RWPE2 (cell line): ENCODE measurements at regions not wholly inside any gene's neighbourhood (a gene's known extent, or its start where the extent isn't known, plus 50 kb on each side); places are given as distances from the start of the nearest gene placed in this dataset.
A peak's percentile ranks its signal among the peaks of the same experiment; 100 is the strongest.
"Not testable (repeated sequence)": the region's sequence is repeated elsewhere in the genome, so short reads cannot be mapped to it uniquely, and the experiment has no call there.

Experiments used
- ATAC-seq: fragments of 200-7000 bp; cut with Tn5 transposase; 3 replicates; pipeline ENCODE4 v1.9.1; 2021; ENCODE audit warnings: low read depth
- DNase-seq: peaks from one replicate; pipeline ENCODE4 v3.0.0-alpha.2; 2020; ENCODE audit warnings: low spot score
- H3K27ac ChIP-seq: fragments of 450-650 bp; 2 replicates; pipeline ENCODE4 v1.5.1; 2017; ENCODE audit warnings: mild to moderate bottlenecking; ENCODE audit not compliant: poor library complexity, severe bottlenecking
- H3K27me3 ChIP-seq: fragments of 250-450 bp; sonication (Bioruptor Pico); 2 replicates; pipeline ENCODE4 v1.5.1; 2021; ENCODE audit warnings: mild to moderate bottlenecking, moderate library complexity; ENCODE audit not compliant: insufficient read depth, poor library complexity, severe bottlenecking
- H3K36me3 ChIP-seq: fragments of 250-450 bp; sonication (Bioruptor Pico); 2 replicates; pipeline ENCODE4 v1.5.1; 2020; ENCODE audit warnings: low read depth, mild to moderate bottlenecking, moderate library complexity
- H3K4me1 ChIP-seq: fragments of 250-450 bp; sonication (Bioruptor Pico); 2 replicates; pipeline ENCODE4 v1.5.1; 2021; ENCODE audit warnings: mild to moderate bottlenecking, moderate library complexity; ENCODE audit not compliant: insufficient read depth, poor library complexity, severe bottlenecking
- H3K4me3 ChIP-seq: fragments of 250-450 bp; sonication (Bioruptor Pico); 2 replicates; pipeline ENCODE4 v1.5.1; 2021; ENCODE audit warnings: mild to moderate bottlenecking, moderate library complexity; ENCODE audit not compliant: severe bottlenecking
- H3K9me3 ChIP-seq: fragments of 250-450 bp; sonication (Bioruptor Pico); 2 replicates; pipeline ENCODE4 v1.5.1; 2021; ENCODE audit warnings: mild to moderate bottlenecking, moderate library complexity; ENCODE audit not compliant: severe bottlenecking
- CTCF ChIP-seq: fragments of 450-650 bp; IDR thresholded peaks from one replicate; pipeline ENCODE4 v1.5.1; 2017; ENCODE audit warnings: mild to moderate bottlenecking, moderate library complexity; ENCODE audit not compliant: poor library complexity, severe bottlenecking

GRCh38 chr18:49690312-49690711, 123.0 kb downstream of the ACAA2 start:
- no peaks in the 10 kb centered on the region for H3K27me3 ChIP-seq
- peaks cover 29% of the 10 kb centered on the region for H3K4me1 ChIP-seq
- no peaks in the 10 kb centered on the region for H3K36me3 ChIP-seq
- no peak for TF ChIP-seq CTCF
- ATAC-seq: peak; percentile 66
- no peak overlapping the region for H3K4me3 ChIP-seq
- DNase-seq: no peak
- H3K27ac ChIP-seq: peak overlapping the region; percentile 96
- no peaks in the 10 kb centered on the region for H3K9me3 ChIP-seq

DNA sequence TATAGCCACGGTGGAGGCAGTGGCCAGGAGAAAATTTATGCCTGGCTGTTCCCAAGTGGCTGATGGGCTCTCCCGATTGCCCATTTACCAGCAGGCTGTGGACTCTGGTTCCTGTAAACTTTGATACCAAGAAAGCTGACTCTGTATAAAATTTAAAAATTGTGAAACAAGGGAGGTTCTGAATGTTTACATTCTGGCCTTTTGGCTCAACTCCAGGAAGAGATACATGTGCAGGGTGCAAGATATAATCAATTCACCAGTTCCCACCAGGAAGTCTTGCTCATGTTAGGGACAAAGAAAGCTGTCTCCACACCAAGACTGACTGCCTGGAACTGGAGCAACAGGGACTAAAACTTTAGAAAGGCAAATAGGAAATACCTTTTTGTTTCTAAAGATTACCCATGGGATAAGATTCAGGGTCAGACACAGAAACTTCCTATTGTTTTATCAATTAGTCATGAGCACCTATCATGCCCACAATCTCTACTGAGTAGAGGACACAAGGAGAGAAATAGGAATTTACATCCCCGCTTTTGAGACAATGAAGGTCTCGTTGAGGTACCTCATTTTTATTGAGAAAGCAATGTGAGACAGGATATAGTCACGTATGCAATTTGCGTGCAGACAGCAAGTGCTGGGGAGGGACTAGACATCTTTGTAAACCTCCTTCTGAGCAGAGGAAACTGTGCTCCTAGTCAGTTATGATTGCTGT, 123.5 kb downstream of the LIPG start:
- Histone ChIP-seq H3K4me3 (no peak overlapping the region), H3K4me1 (peaks cover 21% of the 10 kb centered on the region), H3K9me3 (no peaks in the 10 kb centered on the region), H3K27me3 (no peaks in the 10 kb centered on the region), H3K36me3 (no peaks in the 10 kb centered on the region), H3K27ac (peak overlapping the region; percentile 73)
- peak; percentile 66 for ATAC-seq
- DNase-seq: no peak
- no peak for TF ChIP-seq CTCF

GRCh38 chr18:49682803-49683190, 120.9 kb downstream of the LIPG start:
- peaks cover 11% of the 10 kb centered on the region for H3K4me1 ChIP-seq
- H3K9me3 ChIP-seq, H3K27me3 ChIP-seq, ATAC-seq, DNase-seq, H3K4me3 ChIP-seq, H3K27ac ChIP-seq, H3K36me3 ChIP-seq: not testable (repeated sequence)

DNA sequence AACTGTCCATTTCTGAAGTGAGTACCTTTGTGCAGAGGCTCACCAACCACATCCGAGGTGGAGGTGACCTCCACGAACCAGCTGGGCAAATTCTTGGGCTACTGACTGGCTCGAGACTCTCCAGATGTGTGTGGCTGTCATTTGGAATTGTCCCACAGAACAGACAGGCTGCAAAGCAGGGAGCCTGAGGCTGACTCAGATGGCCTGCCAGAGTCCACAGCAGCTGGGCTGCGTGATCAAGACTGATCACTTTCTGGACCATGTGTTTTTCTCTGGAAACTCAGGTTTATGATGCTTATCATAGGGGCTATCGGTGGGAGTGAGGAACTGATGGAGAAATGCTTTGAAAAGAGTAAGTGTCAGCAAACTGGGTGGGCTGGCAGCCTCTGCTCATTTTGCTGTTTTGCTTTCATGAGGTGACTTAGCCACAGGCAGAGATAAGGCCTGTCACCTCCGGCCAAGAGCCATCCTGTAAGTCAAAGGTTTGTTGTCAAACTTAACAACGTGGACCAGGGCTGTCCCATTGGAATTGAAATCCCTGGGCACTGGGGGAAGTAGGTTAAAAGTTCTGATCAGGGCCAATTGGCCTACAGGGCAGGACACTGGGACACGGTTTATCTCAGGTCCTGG, 120.4 kb downstream of the LIPG start:
- no peaks in the 10 kb centered on the region for H3K36me3 ChIP-seq
- ATAC-seq (no peak), DNase-seq (no peak)
- H3K27me3 ChIP-seq: no peaks in the 10 kb centered on the region
- H3K9me3 ChIP-seq: no peaks in the 10 kb centered on the region
- H3K4me3 ChIP-seq: no peak overlapping the region
- peaks cover 11% of the 10 kb centered on the region for H3K4me1 ChIP-seq
- H3K27ac ChIP-seq: no peak overlapping the region
- TF ChIP-seq CTCF: no peak

- Histone ChIP-seq H3K4me1 (peaks cover 11% of the 10 kb centered on the region), H3K9me3 (no peaks in the 10 kb centered on the region), H3K36me3 (no peaks in the 10 kb centered on the region), H3K4me3 (no peak overlapping the region), H3K27me3 (no peaks in the 10 kb centered on the region), H3K27ac (no peak overlapping the region)
- no peak for TF ChIP-seq CTCF
- DNase-seq (no peak), ATAC-seq (no peak)
These were observed 119.5 kb downstream of the LIPG start for GRCh38 chr18:49681387-49681786.
